ENCODE measurements at regions not wholly inside any gene's neighbourhood (a gene's known extent, or its start where the extent isn't known, plus 50 kb on each side); places are given as distances from the start of the nearest gene placed in this dataset.

DNA sequence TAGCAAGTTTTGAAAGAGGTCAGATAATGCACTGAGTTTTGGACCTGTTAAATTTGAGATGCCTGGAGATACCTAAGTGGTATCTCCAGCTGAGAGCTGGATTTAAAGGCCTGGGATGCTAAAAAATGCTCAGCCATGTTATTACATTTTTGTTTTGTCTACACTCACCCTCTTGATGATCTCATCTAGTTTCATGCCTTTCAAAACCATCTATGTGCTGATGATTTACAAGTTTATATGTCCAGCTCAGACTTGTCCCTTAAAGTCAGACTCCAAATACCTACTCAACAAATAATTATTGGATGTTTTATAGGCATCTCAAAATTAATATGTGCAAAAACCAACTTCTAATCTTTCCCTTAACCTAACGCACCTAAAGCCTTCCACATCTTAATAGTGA lies 103.6 kb upstream of the OR9G4 start:
- TF ChIP-seq EZH2phosphoT487 (IDR thresholded peaks at IDR 0.05; ENCODE audit: borderline replicate concordance) (no peak), POLR2A (IDR thresholded peaks at IDR 0.05; ENCODE audit: borderline replicate concordance, extremely low read depth, insufficient read depth, insufficient read length) (no peak), SIN3A (IDR thresholded peaks at IDR 0.05; ENCODE audit: low read depth) (no peak), EZH2 (IDR thresholded peaks at IDR 0.05) (no peak), EGR1 (IDR thresholded peaks at IDR 0.05; ENCODE audit: low read depth) (no peak), ZFX (IDR thresholded peaks at IDR 0.05) (no peak), CEBPB (IDR thresholded peaks at IDR 0.05; ENCODE audit: low read depth) (no peak)
- TF ChIP-seq, protein P1, sequence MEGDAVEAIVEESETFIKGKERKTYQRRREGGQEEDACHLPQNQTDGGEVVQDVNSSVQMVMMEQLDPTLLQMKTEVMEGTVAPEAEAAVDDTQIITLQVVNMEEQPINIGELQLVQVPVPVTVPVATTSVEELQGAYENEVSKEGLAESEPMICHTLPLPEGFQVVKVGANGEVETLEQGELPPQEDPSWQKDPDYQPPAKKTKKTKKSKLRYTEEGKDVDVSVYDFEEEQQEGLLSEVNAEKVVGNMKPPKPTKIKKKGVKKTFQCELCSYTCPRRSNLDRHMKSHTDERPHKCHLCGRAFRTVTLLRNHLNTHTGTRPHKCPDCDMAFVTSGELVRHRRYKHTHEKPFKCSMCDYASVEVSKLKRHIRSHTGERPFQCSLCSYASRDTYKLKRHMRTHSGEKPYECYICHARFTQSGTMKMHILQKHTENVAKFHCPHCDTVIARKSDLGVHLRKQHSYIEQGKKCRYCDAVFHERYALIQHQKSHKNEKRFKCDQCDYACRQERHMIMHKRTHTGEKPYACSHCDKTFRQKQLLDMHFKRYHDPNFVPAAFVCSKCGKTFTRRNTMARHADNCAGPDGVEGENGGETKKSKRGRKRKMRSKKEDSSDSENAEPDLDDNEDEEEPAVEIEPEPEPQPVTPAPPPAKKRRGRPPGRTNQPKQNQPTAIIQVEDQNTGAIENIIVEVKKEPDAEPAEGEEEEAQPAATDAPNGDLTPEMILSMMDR (IDR thresholded peaks at IDR 0.05 in 2 of 3, conservative IDR thresholded peaks at IDR 0.05 in 1 of 3; ENCODE audit: borderline replicate concordance in 1 of 3, insufficient read depth in 1 of 3, low read depth in 2 of 3, low read length in 2 of 3), result no peak
- TF ChIP-seq, protein P2, sequence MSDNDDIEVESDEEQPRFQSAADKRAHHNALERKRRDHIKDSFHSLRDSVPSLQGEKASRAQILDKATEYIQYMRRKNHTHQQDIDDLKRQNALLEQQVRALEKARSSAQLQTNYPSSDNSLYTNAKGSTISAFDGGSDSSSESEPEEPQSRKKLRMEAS (IDR thresholded peaks at IDR 0.05), result no peak
- TF ChIP-seq, protein P3, sequence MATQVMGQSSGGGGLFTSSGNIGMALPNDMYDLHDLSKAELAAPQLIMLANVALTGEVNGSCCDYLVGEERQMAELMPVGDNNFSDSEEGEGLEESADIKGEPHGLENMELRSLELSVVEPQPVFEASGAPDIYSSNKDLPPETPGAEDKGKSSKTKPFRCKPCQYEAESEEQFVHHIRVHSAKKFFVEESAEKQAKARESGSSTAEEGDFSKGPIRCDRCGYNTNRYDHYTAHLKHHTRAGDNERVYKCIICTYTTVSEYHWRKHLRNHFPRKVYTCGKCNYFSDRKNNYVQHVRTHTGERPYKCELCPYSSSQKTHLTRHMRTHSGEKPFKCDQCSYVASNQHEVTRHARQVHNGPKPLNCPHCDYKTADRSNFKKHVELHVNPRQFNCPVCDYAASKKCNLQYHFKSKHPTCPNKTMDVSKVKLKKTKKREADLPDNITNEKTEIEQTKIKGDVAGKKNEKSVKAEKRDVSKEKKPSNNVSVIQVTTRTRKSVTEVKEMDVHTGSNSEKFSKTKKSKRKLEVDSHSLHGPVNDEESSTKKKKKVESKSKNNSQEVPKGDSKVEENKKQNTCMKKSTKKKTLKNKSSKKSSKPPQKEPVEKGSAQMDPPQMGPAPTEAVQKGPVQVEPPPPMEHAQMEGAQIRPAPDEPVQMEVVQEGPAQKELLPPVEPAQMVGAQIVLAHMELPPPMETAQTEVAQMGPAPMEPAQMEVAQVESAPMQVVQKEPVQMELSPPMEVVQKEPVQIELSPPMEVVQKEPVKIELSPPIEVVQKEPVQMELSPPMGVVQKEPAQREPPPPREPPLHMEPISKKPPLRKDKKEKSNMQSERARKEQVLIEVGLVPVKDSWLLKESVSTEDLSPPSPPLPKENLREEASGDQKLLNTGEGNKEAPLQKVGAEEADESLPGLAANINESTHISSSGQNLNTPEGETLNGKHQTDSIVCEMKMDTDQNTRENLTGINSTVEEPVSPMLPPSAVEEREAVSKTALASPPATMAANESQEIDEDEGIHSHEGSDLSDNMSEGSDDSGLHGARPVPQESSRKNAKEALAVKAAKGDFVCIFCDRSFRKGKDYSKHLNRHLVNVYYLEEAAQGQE (IDR thresholded peaks at IDR 0.05; ENCODE audit: low read depth), result no peak

Data from HCT116 (cell line).